ENCODE measurements at regions not wholly inside any gene's neighbourhood (a gene's known extent, or its start where the extent isn't known, plus 50 kb on each side); places are given as distances from the start of the nearest gene placed in this dataset.

GRCh38 chr12:97181571-97182265 lies 274.7 kb downstream of the NEDD1 start:
- intact Hi-C loops (cut with micrococcal nuclease; ENCODE audit: unreplicated experiment) (no loop called here), in situ Hi-C loops (cut with HindIII; ENCODE audit: low pct_unique_long_range_greater_than_20kb, low sequenced_read_pairs) (no loop called here)
- TF ChIP-seq REST (IDR thresholded peaks at IDR 0.05; ENCODE audit: insufficient read depth in 1 of 2, low read depth in 2 of 2, low read length in 1 of 2) = no peak
- TF ChIP-seq POLR2AphosphoS5 (IDR thresholded peaks at IDR 0.05; ENCODE audit: low read depth, low read length) = no peak
- no peak for TF ChIP-seq SIN3A (IDR thresholded peaks at IDR 0.05; ENCODE audit: borderline replicate concordance, insufficient read depth, low read depth, low read length)
- TF ChIP-seq TCF7L2 (IDR thresholded peaks at IDR 0.05; ENCODE audit: low read depth, low read length) = no peak
- TF ChIP-seq, protein P1, sequence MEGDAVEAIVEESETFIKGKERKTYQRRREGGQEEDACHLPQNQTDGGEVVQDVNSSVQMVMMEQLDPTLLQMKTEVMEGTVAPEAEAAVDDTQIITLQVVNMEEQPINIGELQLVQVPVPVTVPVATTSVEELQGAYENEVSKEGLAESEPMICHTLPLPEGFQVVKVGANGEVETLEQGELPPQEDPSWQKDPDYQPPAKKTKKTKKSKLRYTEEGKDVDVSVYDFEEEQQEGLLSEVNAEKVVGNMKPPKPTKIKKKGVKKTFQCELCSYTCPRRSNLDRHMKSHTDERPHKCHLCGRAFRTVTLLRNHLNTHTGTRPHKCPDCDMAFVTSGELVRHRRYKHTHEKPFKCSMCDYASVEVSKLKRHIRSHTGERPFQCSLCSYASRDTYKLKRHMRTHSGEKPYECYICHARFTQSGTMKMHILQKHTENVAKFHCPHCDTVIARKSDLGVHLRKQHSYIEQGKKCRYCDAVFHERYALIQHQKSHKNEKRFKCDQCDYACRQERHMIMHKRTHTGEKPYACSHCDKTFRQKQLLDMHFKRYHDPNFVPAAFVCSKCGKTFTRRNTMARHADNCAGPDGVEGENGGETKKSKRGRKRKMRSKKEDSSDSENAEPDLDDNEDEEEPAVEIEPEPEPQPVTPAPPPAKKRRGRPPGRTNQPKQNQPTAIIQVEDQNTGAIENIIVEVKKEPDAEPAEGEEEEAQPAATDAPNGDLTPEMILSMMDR (IDR thresholded peaks at IDR 0.05) = no peak
- H3K9me3 ChIP-seq (ENCODE audit: control insufficient read depth, insufficient read depth, low read depth, low read length) = no peaks in the 10 kb centered on the region; the same call in 1 of the 2 replicates
- DNase-seq (ENCODE audit: low read depth, low spot score) = no peak
- no peak overlapping the region for H3K27ac ChIP-seq (ENCODE audit: low read length)
- no peak for ATAC-seq
- no peaks in the 10 kb centered on the region for H3K36me3 ChIP-seq (ENCODE audit: control insufficient read depth, insufficient read depth, low read length)
- CTCF ChIA-PET = no interaction called here
- POLR2A ChIA-PET = no interaction called here
- BruUV-seq (replicated peaks) = no TSS peak
- H3K4me1 ChIP-seq (ENCODE audit: control insufficient read depth, insufficient read depth, low read length) = no peaks in the 10 kb centered on the region
- H3K4me3 ChIP-seq (ENCODE audit: low read depth in 2 of 2, low read length in 2 of 2) = no peak overlapping the region
- no peaks in the 10 kb centered on the region for H3K27me3 ChIP-seq (ENCODE audit: control insufficient read depth, insufficient read depth, low read length)

DNA sequence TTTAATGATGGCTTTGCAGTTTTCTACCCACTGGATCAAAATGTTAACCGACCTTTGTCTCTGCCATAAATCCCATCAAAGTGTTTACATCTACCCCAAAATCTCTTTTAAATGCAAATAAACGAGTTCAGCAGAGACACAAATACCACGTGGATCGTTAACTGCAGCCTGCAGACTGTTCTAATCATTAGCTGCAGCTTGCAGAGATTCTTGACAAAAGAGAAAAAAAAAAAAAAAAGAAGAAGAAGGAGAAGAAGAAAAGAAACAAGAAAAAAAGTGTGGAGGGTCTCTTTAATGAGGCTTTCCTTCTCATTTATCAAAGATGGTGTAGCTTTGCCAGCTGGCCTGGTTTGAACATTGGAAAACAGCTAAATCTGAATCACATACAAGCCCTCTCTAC lies 275.7 kb downstream of the NEDD1 start:
- no peak for TF ChIP-seq REST (IDR thresholded peaks at IDR 0.05; ENCODE audit: insufficient read depth in 1 of 2, low read depth in 2 of 2, low read length in 1 of 2)
- no peak for TF ChIP-seq POLR2AphosphoS5 (IDR thresholded peaks at IDR 0.05; ENCODE audit: low read depth, low read length)
- TF ChIP-seq SIN3A (IDR thresholded peaks at IDR 0.05; ENCODE audit: borderline replicate concordance, insufficient read depth, low read depth, low read length) = no peak
- TF ChIP-seq, protein P1 (IDR thresholded peaks at IDR 0.05) = no peak
- TF ChIP-seq TCF7L2 (IDR thresholded peaks at IDR 0.05; ENCODE audit: low read depth, low read length) = no peak
- Histone ChIP-seq H3K27me3 (ENCODE audit: control insufficient read depth, insufficient read depth, low read length) (no peaks in the 10 kb centered on the region), H3K27ac (ENCODE audit: low read length) (no peak overlapping the region), H3K9me3 (ENCODE audit: control insufficient read depth, insufficient read depth, low read depth, low read length) (no peaks in the 10 kb centered on the region; the same call in 1 of the 2 replicates), H3K4me3 (ENCODE audit: low read depth in 2 of 2, low read length in 2 of 2) (no peak overlapping the region), H3K4me1 (ENCODE audit: control insufficient read depth, insufficient read depth, low read length) (no peaks in the 10 kb centered on the region), H3K36me3 (ENCODE audit: control insufficient read depth, insufficient read depth, low read length) (no peaks in the 10 kb centered on the region)
- ATAC-seq (no peak), DNase-seq (ENCODE audit: low read depth, low spot score) (no peak)
- intact Hi-C loops (cut with micrococcal nuclease; ENCODE audit: unreplicated experiment) (no loop called here), in situ Hi-C loops (cut with HindIII; ENCODE audit: low pct_unique_long_range_greater_than_20kb, low sequenced_read_pairs) (no loop called here)
- BruUV-seq (replicated peaks) = no TSS peak
- POLR2A ChIA-PET = no interaction called here
- CTCF ChIA-PET = no interaction called here

Data from Panc1 (cell line).